ENCODE measurements at regions not wholly inside any gene's neighbourhood (a gene's known extent, or its start where the extent isn't known, plus 50 kb on each side); places are given as distances from the start of the nearest gene placed in this dataset.

GRCh38 chr4:153107246-153107645, 97.0 kb upstream of the TRIM2 start:
- Mint-ChIP-seq H3K4me1 (no peaks in the 10 kb centered on the region), H3K27me3 (no peaks in the 10 kb centered on the region), H3K9me3 (no peaks in the 10 kb centered on the region), H3K36me3 (ENCODE audit: low read depth) (no peaks in the 10 kb centered on the region), H3K4me3 (no peak overlapping the region), H3K27ac (no peak overlapping the region)
- ATAC-seq (replicated peaks): no peak

- Mint-ChIP-seq H3K9me3 (no peaks in the 10 kb centered on the region), H3K4me3 (no peak overlapping the region)
- no peak for ATAC-seq (replicated peaks)
These were observed 94.9 kb upstream of the TRIM2 start for GRCh38 chr4:153109296-153109849.

GRCh38 chr4:153110739-153111138, 93.5 kb upstream of the TRIM2 start:
- ATAC-seq (replicated peaks): no peak
- no peak overlapping the region for H3K4me3 Mint-ChIP-seq
- peaks cover 2% of the 10 kb centered on the region for H3K36me3 Mint-ChIP-seq (ENCODE audit: low read depth)
- no peaks in the 10 kb centered on the region for H3K27me3 Mint-ChIP-seq
- peaks cover 3% of the 10 kb centered on the region for H3K4me1 Mint-ChIP-seq
- no peak overlapping the region for H3K27ac Mint-ChIP-seq
- H3K9me3 Mint-ChIP-seq: no peaks in the 10 kb centered on the region

More at GRCh38 chr4:153109296-153109849, 94.9 kb upstream of the TRIM2 start:
- Mint-ChIP-seq H3K4me1 (no peaks in the 10 kb centered on the region), H3K36me3 (ENCODE audit: low read depth) (no peaks in the 10 kb centered on the region), H3K27ac (no peak overlapping the region), H3K27me3 (no peaks in the 10 kb centered on the region)

DNA sequence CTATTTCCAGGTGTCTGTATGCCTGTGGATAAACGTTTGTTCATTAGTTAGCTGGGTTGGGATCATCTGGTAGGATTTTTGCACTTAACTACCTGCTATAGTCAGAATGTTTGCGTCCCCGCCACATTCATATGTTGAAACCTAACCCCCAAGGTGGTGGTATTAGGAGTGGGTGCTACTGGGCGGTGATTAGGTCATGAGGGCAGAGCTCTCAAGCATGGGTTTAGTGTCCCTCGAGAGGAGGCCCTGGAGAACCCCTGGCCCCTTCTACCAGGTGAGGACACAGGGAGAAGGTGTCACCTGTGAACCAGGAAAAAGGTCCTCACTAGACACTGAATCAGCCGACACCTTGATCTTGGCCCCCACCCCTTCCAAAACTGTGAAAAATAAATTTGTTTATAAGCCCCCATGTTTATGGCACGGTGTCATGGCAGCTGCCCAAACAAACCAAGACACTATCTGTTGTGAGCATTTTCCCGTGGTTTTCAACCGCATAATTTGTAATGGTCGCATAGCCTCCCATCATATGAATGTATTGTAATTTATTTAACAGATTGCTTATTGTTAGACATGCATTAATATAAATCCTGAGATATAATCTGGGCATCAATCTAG, 92.7 kb upstream of the TRIM2 start:
- no peak for ATAC-seq (replicated peaks)
- H3K27ac Mint-ChIP-seq: no peak overlapping the region

DNA sequence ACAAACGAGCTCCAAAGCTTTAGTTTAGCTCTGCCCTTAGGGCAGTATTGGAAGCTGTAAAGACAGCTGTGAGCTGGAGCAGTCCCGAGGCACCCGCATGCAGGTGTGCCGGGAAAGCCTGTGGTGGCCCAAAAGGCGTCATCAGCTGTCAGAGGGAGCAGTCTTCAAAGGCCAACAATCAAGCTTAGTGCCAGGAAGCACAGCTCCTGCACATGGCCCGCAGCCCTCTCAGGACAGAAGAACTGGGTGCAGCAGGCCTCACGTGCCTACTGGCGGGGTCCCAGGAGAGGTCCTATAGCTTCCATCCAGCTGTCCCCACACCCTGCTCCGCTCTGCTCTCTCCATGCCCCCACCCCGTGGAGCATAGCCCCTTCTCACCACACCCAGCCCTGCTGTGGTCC, 92.2 kb upstream of the TRIM2 start:
- ATAC-seq (replicated peaks): no peak
- Mint-ChIP-seq H3K4me1 (peaks cover 9% of the 10 kb centered on the region), H3K4me3 (no peak overlapping the region), H3K27ac (no peak overlapping the region), H3K36me3 (ENCODE audit: low read depth) (peaks cover 5% of the 10 kb centered on the region), H3K9me3 (no peaks in the 10 kb centered on the region), H3K27me3 (no peaks in the 10 kb centered on the region)

More for the DNA sequence above, 92.7 kb upstream of the TRIM2 start:
- H3K36me3 Mint-ChIP-seq (ENCODE audit: low read depth): peaks cover 5% of the 10 kb centered on the region
- H3K4me1 Mint-ChIP-seq: peaks cover 9% of the 10 kb centered on the region
- no peaks in the 10 kb centered on the region for H3K9me3 Mint-ChIP-seq
- H3K4me3 Mint-ChIP-seq: no peak overlapping the region
- no peaks in the 10 kb centered on the region for H3K27me3 Mint-ChIP-seq

DNA sequence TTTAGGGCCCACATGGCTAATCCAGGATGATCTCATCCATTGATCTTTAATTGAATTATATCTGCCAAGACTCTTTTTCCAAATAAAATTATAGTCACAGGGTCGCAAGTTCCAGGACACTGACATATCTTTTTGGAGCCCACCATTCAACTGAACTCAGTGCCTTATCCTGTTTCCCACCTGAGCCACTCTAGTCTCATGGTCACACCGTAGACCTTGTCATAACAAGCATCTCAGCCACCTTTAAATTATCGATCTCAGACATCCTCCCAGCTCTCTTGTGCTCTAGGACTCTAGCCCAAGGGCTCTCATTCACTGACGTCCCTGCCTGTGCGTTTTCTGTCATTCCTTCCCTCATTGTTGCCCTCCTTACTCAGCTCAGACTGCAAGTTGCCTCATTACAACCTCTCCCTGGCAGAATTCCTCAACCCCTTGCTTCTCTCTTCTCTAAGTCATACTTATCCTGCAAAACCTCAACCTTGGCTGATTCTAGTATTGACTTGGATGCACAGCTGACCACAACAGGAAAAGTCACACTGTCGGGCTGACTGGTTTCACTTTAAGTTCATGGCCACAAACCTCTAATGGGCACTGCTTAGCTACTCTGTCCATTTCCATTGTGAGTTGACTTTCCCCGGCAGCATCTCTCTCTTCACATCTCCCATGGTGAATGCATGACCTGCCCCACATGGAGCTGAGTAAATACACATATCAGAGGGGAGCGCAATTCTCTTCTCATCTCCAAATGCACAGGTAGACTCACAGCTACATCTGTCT, 91.0 kb upstream of the TRIM2 start:
- H3K9me3 Mint-ChIP-seq: no peaks in the 10 kb centered on the region
- H3K4me1 Mint-ChIP-seq: peaks cover 9% of the 10 kb centered on the region
- ATAC-seq (replicated peaks): peak; percentile 22
- H3K27me3 Mint-ChIP-seq: no peaks in the 10 kb centered on the region
- no peak overlapping the region for H3K4me3 Mint-ChIP-seq
- H3K27ac Mint-ChIP-seq: no peak overlapping the region
- H3K36me3 Mint-ChIP-seq (ENCODE audit: low read depth): peaks cover 5% of the 10 kb centered on the region

GRCh38 chr4:153113838-153114105, 90.5 kb upstream of the TRIM2 start:
- H3K27ac Mint-ChIP-seq: no peak overlapping the region
- H3K4me1 Mint-ChIP-seq: peaks cover 9% of the 10 kb centered on the region
- ATAC-seq (replicated peaks): no peak
- H3K4me3 Mint-ChIP-seq: no peak overlapping the region
- H3K27me3 Mint-ChIP-seq: no peaks in the 10 kb centered on the region
- H3K36me3 Mint-ChIP-seq (ENCODE audit: low read depth): peaks cover 5% of the 10 kb centered on the region
- H3K9me3 Mint-ChIP-seq: no peaks in the 10 kb centered on the region

DNA sequence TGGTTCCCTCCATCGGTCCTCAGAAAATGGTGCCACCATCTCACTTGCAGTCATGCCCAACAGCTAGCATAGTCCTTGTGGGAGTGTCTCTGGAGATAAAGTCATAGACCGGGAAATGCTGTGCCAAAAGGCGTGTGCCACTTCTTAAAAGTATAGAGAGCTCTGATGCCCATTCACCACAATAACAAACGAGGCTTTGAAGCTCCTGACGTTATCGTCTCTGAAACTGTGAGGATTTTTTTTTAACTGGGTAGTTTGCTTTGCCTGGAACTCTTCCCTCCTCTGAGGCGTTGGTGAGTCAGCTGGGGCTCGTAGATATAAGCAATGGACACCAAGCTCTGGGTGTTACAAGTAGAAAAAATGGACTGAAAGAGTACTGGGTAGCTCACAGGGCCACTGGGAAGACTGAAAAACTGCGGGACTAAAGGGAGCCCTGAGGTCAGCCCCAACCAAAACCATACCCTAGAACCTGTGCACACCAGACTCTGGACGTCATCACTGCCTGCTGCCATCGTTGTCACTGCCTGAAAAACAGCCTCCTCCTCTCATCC, 89.4 kb upstream of the TRIM2 start:
- H3K4me3 Mint-ChIP-seq: no peak overlapping the region
- no peak overlapping the region for H3K27ac Mint-ChIP-seq
- no peaks in the 10 kb centered on the region for H3K27me3 Mint-ChIP-seq
- ATAC-seq (replicated peaks): peak; percentile 76
- peaks cover 9% of the 10 kb centered on the region for H3K4me1 Mint-ChIP-seq
- H3K36me3 Mint-ChIP-seq (ENCODE audit: low read depth): peaks cover 5% of the 10 kb centered on the region
- H3K9me3 Mint-ChIP-seq: no peaks in the 10 kb centered on the region

GRCh38 chr4:153115322-153116290, 88.6 kb upstream of the TRIM2 start:
- Mint-ChIP-seq H3K9me3 (no peaks in the 10 kb centered on the region), H3K4me3 (no peak overlapping the region), H3K4me1 (peaks cover 9% of the 10 kb centered on the region), H3K27ac (no peak overlapping the region), H3K27me3 (no peaks in the 10 kb centered on the region), H3K36me3 (ENCODE audit: low read depth) (peaks cover 5% of the 10 kb centered on the region)
- peak; percentile 65 for ATAC-seq (replicated peaks)

- ATAC-seq (replicated peaks): no peak
- H3K27me3 Mint-ChIP-seq: no peaks in the 10 kb centered on the region
- no peak overlapping the region for H3K27ac Mint-ChIP-seq
- H3K9me3 Mint-ChIP-seq: no peaks in the 10 kb centered on the region
- H3K4me1 Mint-ChIP-seq: peaks cover 9% of the 10 kb centered on the region
- peaks cover 5% of the 10 kb centered on the region for H3K36me3 Mint-ChIP-seq (ENCODE audit: low read depth)
- no peak overlapping the region for H3K4me3 Mint-ChIP-seq
These were observed 88.0 kb upstream of the TRIM2 start for GRCh38 chr4:153116291-153116680.

DNA sequence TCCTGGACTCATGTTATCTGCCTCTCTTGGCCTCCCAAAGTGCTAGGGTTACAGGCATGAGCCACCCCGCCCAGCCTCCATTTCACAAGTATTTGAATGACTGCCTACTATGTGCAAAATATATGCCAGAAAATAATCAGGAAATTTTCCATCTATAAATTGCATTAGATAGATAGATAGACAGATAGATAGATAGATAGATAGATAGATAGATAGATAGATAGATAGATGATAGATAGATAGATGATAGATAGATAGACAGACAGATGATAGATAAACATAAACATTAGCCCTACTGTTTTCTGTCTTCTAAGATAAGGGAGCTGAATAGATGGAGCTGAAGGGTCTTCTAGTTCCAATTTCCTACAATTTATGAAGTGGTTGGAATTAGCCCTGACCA, 87.4 kb upstream of the TRIM2 start:
- no peak overlapping the region for H3K27ac Mint-ChIP-seq
- H3K27me3 Mint-ChIP-seq: no peaks in the 10 kb centered on the region
- H3K4me3 Mint-ChIP-seq: no peak overlapping the region
- H3K36me3 Mint-ChIP-seq (ENCODE audit: low read depth): peaks cover 5% of the 10 kb centered on the region
- ATAC-seq (replicated peaks): no peak
- H3K4me1 Mint-ChIP-seq: peaks cover 9% of the 10 kb centered on the region
- H3K9me3 Mint-ChIP-seq: no peaks in the 10 kb centered on the region

DNA sequence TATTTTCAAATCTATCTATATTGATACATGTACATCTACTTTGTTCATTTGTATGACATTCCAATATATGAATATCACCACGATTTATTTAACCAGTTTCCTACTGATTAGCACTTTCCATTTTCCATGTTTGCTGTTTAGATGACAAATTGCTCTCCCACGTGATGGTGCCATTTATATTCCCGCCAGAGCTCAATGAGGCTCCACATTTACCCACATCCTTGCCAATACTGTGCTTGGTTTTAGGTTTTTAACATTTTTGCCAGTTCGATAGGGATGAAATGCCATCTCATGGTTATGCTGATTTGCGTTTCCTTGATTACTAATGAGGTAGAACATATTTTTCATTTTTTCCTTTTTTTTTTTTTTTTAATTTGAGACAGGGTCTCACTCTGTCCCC, 86.7 kb upstream of the TRIM2 start:
- Mint-ChIP-seq H3K27ac (no peak overlapping the region), H3K36me3 (ENCODE audit: low read depth) (peaks cover 5% of the 10 kb centered on the region), H3K27me3 (no peaks in the 10 kb centered on the region), H3K4me3 (no peak overlapping the region), H3K4me1 (peaks cover 9% of the 10 kb centered on the region), H3K9me3 (no peaks in the 10 kb centered on the region)
- no peak for ATAC-seq (replicated peaks)

DNA sequence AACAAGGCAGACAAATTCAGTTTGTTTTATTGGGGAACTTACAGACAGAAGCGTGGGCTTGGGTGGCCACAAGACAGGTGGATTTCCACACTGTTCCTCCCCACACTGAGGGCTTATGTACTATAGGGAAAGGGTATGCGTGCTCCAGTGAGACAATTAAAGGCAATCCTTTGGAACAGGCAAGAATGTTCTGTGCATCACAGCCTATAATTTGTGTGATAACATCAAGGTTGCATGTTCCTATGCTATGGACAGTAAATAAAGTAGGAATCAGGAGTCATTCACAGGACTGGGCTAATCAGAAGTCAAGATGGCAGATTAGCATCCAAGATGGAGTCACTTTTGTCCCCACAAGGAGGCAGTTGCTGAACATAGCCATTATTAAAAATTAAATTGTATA, 84.6 kb upstream of the TRIM2 start:
- no peak for ATAC-seq (replicated peaks)
- no peak overlapping the region for H3K27ac Mint-ChIP-seq
- H3K4me1 Mint-ChIP-seq: peaks cover 9% of the 10 kb centered on the region
- no peak overlapping the region for H3K4me3 Mint-ChIP-seq
- H3K27me3 Mint-ChIP-seq: no peaks in the 10 kb centered on the region
- H3K36me3 Mint-ChIP-seq (ENCODE audit: low read depth): peaks cover 5% of the 10 kb centered on the region
- no peaks in the 10 kb centered on the region for H3K9me3 Mint-ChIP-seq

DNA sequence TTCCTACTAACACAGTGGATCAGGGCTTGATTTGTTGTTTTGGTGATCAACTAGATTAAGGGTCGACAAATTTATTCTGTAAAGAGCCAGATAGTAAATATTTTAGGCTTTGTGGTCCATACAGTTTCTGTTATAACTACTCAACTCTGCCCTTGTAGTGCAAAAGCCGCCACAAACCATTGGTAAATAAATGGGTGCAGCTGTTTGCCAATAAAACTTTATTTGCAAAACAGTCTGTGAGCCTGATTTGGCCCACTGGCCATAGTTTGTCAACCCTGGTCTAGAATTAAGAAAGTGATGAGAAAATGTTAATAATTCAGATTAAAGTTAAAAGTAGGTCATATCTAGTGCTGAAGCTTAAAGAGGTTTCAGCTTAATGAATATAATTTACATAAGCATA, 84.0 kb upstream of the TRIM2 start:
- Mint-ChIP-seq H3K4me1 (peaks cover 9% of the 10 kb centered on the region), H3K27me3 (no peaks in the 10 kb centered on the region), H3K9me3 (no peaks in the 10 kb centered on the region), H3K4me3 (no peak overlapping the region), H3K36me3 (ENCODE audit: low read depth) (peaks cover 5% of the 10 kb centered on the region), H3K27ac (no peak overlapping the region)
- no peak for ATAC-seq (replicated peaks)

All from activated T-helper 17 cell treated with anti-CD3 and anti-CD28 coated beads, Interleukin-2, amount 50 U/mL, for 72 hours (primary cell).